ENCODE measurements at regions not wholly inside any gene's neighbourhood (a gene's known extent, or its start where the extent isn't known, plus 50 kb on each side); places are given as distances from the start of the nearest gene placed in this dataset.

GRCh38 chr5:133749331-133749985, 137.1 kb upstream of the FSTL4 start:
- no peak overlapping the region for H3K27ac ChIP-seq
- no peak for DNase-seq
- H3K4me3 ChIP-seq, result no peak overlapping the region
- no peak for ATAC-seq (ENCODE audit: low FRiP score in 2 of 2)
- WGBS, 2 donors, result 88 to 97% methylated on average over 2 to 3 of the region's 3 CpGs
- H3K27me3 ChIP-seq, result no peaks in the 10 kb centered on the region
- peaks cover 0 to 6% (median 3%) of the 10 kb centered on the region in 4 donors for H3K4me1 ChIP-seq
- H3K36me3 ChIP-seq, result no peaks in the 10 kb centered on the region
- no peak for TF ChIP-seq POLR2A (IDR thresholded peaks at IDR 0.05)
- TF ChIP-seq POLR2AphosphoS5 (IDR thresholded peaks at IDR 0.05), result no peak
- no peak for TF ChIP-seq EP300 (IDR thresholded peaks at IDR 0.05)
- H3K9me3 ChIP-seq, result no peaks in the 10 kb centered on the region

- Histone ChIP-seq H3K27ac (no peak overlapping the region), H3K4me1 (peaks cover 0 to 7% (median 5%) of the 10 kb centered on the region in 4 donors), H3K36me3 (no peaks in the 10 kb centered on the region), H3K4me3 (no peak overlapping the region), H3K27me3 (no peaks in the 10 kb centered on the region), H3K9me3 (no peaks in the 10 kb centered on the region)
- DNase-seq (no peak), ATAC-seq (ENCODE audit: low FRiP score in 2 of 2) (no peak)
- 88 to 99% methylated on average over 3 to 4 of the region's 4 CpGs for WGBS, 2 donors
- TF ChIP-seq POLR2A (IDR thresholded peaks at IDR 0.05) (no peak), CTCF (IDR thresholded peaks at IDR 0.05) (no peak), POLR2AphosphoS5 (IDR thresholded peaks at IDR 0.05) (no peak), EP300 (IDR thresholded peaks at IDR 0.05) (no peak)
Measured at GRCh38 chr5:133746834-133747233, 134.5 kb upstream of the FSTL4 start.

- Histone ChIP-seq H3K9me3 (no peaks in the 10 kb centered on the region), H3K36me3 (no peaks in the 10 kb centered on the region), H3K27ac (peak overlapping the region in 3 of 4 donors; percentile 21 to 35 (median 26)), H3K4me1 (peaks cover 0 to 7% (median 5%) of the 10 kb centered on the region in 4 donors), H3K27me3 (no peaks in the 10 kb centered on the region), H3K4me3 (no peak overlapping the region)
- 59 to 60% methylated on average over 3 of the region's 3 CpGs for WGBS, 2 donors
- ATAC-seq (ENCODE audit: low FRiP score in 2 of 2) (no peak), DNase-seq (no peak)
- peak in 1 of 2 donors; percentile 28 for TF ChIP-seq POLR2AphosphoS5 (IDR thresholded peaks at IDR 0.05)
- no peak for TF ChIP-seq POLR2A (IDR thresholded peaks at IDR 0.05)
- peak in 2 of 4 donors; percentile 27 to 28 for TF ChIP-seq EP300 (IDR thresholded peaks at IDR 0.05)
- no peak for TF ChIP-seq CTCF (IDR thresholded peaks at IDR 0.05)
Measured at GRCh38 chr5:133744960-133745308, 132.6 kb upstream of the FSTL4 start.

- ATAC-seq (ENCODE audit: low FRiP score in 2 of 2) (no peak), DNase-seq (no peak)
- no peak for TF ChIP-seq POLR2A (IDR thresholded peaks at IDR 0.05)
- no peak for TF ChIP-seq POLR2AphosphoS5 (IDR thresholded peaks at IDR 0.05)
- no peak for TF ChIP-seq EP300 (IDR thresholded peaks at IDR 0.05)
- TF ChIP-seq CTCF (IDR thresholded peaks at IDR 0.05), result no peak
- WGBS, 2 donors, result 62 to 64% methylated on average over 12 to 14 of the region's 14 CpGs
- peaks cover 0 to 7% (median 5%) of the 10 kb centered on the region in 4 donors for H3K4me1 ChIP-seq
- H3K4me3 ChIP-seq, result no peak overlapping the region
- no peaks in the 10 kb centered on the region for H3K36me3 ChIP-seq
- no peaks in the 10 kb centered on the region for H3K27me3 ChIP-seq
- no peaks in the 10 kb centered on the region for H3K9me3 ChIP-seq
- H3K27ac ChIP-seq, result peak overlapping the region in 1 of 4 donors; percentile 24
Measured at GRCh38 chr5:133744051-133744959, 132.0 kb upstream of the FSTL4 start.

GRCh38 chr5:133742431-133742988, 130.2 kb upstream of the FSTL4 start:
- Histone ChIP-seq H3K9me3 (no peaks in the 10 kb centered on the region), H3K27me3 (no peaks in the 10 kb centered on the region), H3K4me1 (peaks cover 0 to 7% (median 5%) of the 10 kb centered on the region in 4 donors), H3K27ac (no peak overlapping the region), H3K36me3 (no peaks in the 10 kb centered on the region), H3K4me3 (no peak overlapping the region)
- no peak for TF ChIP-seq CTCF (IDR thresholded peaks at IDR 0.05)
- TF ChIP-seq EP300 (IDR thresholded peaks at IDR 0.05), result no peak
- TF ChIP-seq POLR2A (IDR thresholded peaks at IDR 0.05), result no peak
- TF ChIP-seq POLR2AphosphoS5 (IDR thresholded peaks at IDR 0.05), result no peak
- ATAC-seq (ENCODE audit: low FRiP score in 2 of 2) (peak in 1 of 2 donors; percentile 9), DNase-seq (no peak)
- 76 to 85% methylated on average over 12 of the region's 12 CpGs for WGBS, 2 donors
